Suprapubic skin (tissue), 3 donors: ENCODE measurements at regions not wholly inside any gene's neighbourhood (a gene's known extent, or its start where the extent isn't known, plus 50 kb on each side); places are given as distances from the start of the nearest gene placed in this dataset.

ENCODE experiments used
- POLR2A ChIP-seq, 2 donors: fragments of 450-650 bp; IDR thresholded peaks; one replicate each; pipeline ENCODE4 v1.6.1; 2017; ENCODE audit warnings: antibody characterized with exemption in 2 of 2, mild to moderate bottlenecking in 2 of 2, moderate library complexity in 2 of 2
- TF ChIP-seq, protein P1 (sequence below), 2 donors: fragments of 200-600 bp in 1 of 2; fragments of 450-650 bp in 1 of 2; sonication (generic) in 1 of 2; IDR thresholded peaks; one replicate each; pipeline ENCODE4 v1.5.1; 2016 to 2019; ENCODE audit warnings: antibody characterized with exemption in 2 of 2, mild to moderate bottlenecking in 1 of 2, moderate library complexity in 1 of 2

- no peak for TF ChIP-seq POLR2A (IDR thresholded peaks at IDR 0.05)
- TF ChIP-seq, protein P1, sequence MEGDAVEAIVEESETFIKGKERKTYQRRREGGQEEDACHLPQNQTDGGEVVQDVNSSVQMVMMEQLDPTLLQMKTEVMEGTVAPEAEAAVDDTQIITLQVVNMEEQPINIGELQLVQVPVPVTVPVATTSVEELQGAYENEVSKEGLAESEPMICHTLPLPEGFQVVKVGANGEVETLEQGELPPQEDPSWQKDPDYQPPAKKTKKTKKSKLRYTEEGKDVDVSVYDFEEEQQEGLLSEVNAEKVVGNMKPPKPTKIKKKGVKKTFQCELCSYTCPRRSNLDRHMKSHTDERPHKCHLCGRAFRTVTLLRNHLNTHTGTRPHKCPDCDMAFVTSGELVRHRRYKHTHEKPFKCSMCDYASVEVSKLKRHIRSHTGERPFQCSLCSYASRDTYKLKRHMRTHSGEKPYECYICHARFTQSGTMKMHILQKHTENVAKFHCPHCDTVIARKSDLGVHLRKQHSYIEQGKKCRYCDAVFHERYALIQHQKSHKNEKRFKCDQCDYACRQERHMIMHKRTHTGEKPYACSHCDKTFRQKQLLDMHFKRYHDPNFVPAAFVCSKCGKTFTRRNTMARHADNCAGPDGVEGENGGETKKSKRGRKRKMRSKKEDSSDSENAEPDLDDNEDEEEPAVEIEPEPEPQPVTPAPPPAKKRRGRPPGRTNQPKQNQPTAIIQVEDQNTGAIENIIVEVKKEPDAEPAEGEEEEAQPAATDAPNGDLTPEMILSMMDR (IDR thresholded peaks at IDR 0.05) = no peak
These were observed 57.4 kb upstream of the NRP1 start for GRCh38 chr10:33391611-33392465.
